Bronchial epithelial cell (primary cell): ENCODE measurements at regions not wholly inside any gene's neighbourhood (a gene's known extent, or its start where the extent isn't known, plus 50 kb on each side); places are given as distances from the start of the nearest gene placed in this dataset.
"Not testable (repeated sequence)": the region's sequence is repeated elsewhere in the genome, so short reads cannot be mapped to it uniquely, and the experiment has no call there.

Source experiments
- DNase-seq: peaks from one replicate; pipeline ENCODE4 v3.0.0-alpha.2; 2010; ENCODE audit warnings: low read depth
- FAIRE-seq: peaks from 2 replicates; lab custom pipeline; 2011; peaks lifted over from hg19 to GRCh38; lab: Jason Lieb, UNC
- H3K27me3 ChIP-seq: 2 replicates; pipeline ENCODE4 v1.5.1; 2011; ENCODE audit warnings: low read length; ENCODE audit not compliant: control insufficient read depth, insufficient read depth
- H3K36me3 ChIP-seq: 2 replicates; pipeline ENCODE4 v1.5.1; 2011; ENCODE audit warnings: low read length; ENCODE audit not compliant: control insufficient read depth, insufficient read depth
- H3K4me3 ChIP-seq: 2 replicates; pipeline ENCODE4 v1.5.1; 2011; ENCODE audit warnings: mild to moderate bottlenecking, low read depth, low read length, control low read depth
- CTCF ChIP-seq: IDR thresholded peaks from 2 replicates; pipeline ENCODE4 v1.5.1; 2011; ENCODE audit warnings: mild to moderate bottlenecking, moderate library complexity, low read length, control low read depth, inconsistent platforms; ENCODE audit not compliant: insufficient read depth, severe bottlenecking

DNA sequence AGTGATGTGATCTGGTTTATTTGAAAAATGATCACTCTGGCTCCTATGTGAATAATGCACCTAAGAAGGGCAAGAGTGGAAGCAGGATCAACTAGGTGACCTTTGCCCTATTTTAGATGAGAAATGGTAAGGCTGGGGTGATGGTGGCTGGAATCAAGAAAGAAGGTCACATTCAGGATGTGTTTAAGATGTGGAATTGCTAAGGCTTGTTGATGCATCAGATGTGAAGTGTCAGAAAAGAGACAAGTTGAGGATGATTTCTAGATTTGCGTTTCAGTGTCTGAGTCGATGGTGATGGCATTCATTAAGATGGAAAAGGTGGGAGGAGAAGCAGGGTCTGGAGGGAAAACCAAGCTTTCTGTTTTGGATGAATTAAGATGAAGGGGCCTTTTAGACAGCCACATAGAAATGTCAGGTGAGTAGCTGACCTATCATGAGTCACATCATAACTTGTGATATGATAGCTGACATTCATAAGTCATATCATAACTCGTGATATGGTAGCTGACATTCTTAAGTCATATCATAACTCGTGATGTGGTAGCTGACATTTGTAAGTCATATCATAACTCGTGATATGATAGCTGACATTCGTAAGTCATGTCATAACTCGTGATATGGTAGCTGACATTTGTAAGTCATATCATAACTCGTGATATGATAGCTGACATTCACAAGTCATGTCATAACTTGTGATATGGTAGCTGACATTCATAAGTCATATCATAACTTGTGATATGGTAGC is 101.2 kb upstream of the SEC11C start:
- TF ChIP-seq CTCF = no peak
- Histone ChIP-seq H3K27me3 (no peaks in the 10 kb centered on the region), H3K36me3 (no peaks in the 10 kb centered on the region), H3K4me3 (no peak overlapping the region)
- DNase-seq (peak; percentile 33), FAIRE-seq (no peak)

GRCh38 chr18:59039040-59039320 is 100.7 kb upstream of the SEC11C start:
- H3K36me3 ChIP-seq, FAIRE-seq, H3K4me3 ChIP-seq, H3K27me3 ChIP-seq, DNase-seq: not testable (repeated sequence)

- Histone ChIP-seq H3K4me3 (no peak overlapping the region), H3K36me3 (no peaks in the 10 kb centered on the region), H3K27me3 (no peaks in the 10 kb centered on the region)
- DNase-seq (no peak), FAIRE-seq (no peak)
- TF ChIP-seq CTCF = no peak
Measured at GRCh38 chr18:59039449-59039848, 100.2 kb upstream of the SEC11C start.

- Histone ChIP-seq H3K27me3 (no peaks in the 10 kb centered on the region), H3K36me3 (no peaks in the 10 kb centered on the region), H3K4me3 (no peak overlapping the region)
- FAIRE-seq (no peak), DNase-seq (no peak)
- TF ChIP-seq CTCF = no peak
Measured at GRCh38 chr18:59040770-59041148, 98.9 kb upstream of the SEC11C start.

GRCh38 chr18:59041296-59041695 is 98.4 kb upstream of the SEC11C start:
- no peak for DNase-seq
- no peak for TF ChIP-seq CTCF
- no peak overlapping the region for H3K4me3 ChIP-seq
- no peaks in the 10 kb centered on the region for H3K27me3 ChIP-seq
- no peak for FAIRE-seq
- no peaks in the 10 kb centered on the region for H3K36me3 ChIP-seq

DNA sequence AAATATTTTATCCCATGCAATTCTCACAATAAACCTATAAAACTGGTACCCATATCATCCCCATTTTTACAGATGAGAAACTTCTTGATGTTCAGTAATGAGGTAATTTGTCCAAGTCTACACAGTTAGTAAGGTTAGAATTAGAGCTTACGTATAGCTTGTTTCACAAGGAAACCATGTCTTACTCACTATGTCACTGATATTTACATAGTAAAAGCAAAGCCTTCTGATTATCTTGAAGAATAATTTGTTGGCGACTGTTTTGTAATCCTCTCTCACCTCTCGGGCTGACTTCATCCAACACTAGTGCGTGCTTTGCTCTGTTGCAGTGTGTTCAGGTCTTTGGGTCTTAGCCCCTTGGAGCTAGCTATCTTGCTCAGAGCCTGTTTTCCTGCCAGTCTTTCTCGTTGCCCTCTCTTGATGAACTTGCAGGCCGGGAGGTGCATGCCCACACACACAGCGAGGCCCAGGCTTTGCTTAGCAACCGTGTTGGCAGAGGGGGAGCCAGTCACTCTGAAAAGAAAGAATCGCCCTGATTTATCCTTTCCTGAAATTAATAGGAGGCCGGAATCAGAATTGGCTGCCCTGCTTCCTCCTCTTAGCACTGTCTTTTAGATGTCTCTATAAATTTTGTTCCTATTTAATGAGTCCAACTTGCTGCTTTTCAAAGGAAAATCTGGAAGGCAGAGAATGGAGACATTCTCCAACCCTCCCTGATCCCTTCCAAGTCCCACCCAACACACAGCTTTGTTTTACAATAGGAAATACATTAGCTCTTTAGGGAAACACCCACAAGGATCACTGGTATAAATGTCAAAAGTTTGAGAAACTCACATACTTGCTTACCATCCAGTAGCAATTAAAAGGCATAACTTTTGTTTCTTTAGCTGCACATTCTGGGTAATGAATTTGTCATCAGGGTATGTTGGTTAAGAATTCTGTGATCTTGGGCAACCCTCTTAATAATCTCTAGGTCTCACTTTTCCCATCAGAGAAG is 97.6 kb upstream of the SEC11C start:
- no peak for TF ChIP-seq CTCF
- peak; percentile 66 for DNase-seq
- H3K27me3 ChIP-seq = no peaks in the 10 kb centered on the region
- no peaks in the 10 kb centered on the region for H3K36me3 ChIP-seq
- H3K4me3 ChIP-seq = no peak overlapping the region
- FAIRE-seq = peak; percentile 28
